ENCODE measurements at regions not wholly inside any gene's neighbourhood (a gene's known extent, or its start where the extent isn't known, plus 50 kb on each side); places are given as distances from the start of the nearest gene placed in this dataset.

DNA sequence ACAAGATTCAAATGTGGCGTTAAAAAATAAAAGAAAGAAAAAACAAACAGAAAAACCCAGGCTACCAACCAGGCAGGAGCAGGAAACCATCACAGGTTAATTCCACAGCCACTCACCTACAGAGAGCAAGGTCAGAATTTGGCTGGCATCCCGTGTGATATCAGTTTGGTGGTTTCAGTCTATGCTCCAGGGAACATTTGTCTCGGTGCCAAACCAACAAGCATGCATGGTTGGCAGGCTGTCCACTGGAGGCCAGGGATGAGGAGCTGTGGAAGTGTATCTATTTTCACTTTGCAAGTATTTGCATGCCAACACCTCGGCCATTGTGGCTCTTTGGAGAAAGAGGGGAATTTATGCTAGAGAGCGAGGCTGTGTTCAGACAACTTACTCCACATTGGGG, 53.1 kb upstream of the PROX1 start:
- TF ChIP-seq, protein P1, sequence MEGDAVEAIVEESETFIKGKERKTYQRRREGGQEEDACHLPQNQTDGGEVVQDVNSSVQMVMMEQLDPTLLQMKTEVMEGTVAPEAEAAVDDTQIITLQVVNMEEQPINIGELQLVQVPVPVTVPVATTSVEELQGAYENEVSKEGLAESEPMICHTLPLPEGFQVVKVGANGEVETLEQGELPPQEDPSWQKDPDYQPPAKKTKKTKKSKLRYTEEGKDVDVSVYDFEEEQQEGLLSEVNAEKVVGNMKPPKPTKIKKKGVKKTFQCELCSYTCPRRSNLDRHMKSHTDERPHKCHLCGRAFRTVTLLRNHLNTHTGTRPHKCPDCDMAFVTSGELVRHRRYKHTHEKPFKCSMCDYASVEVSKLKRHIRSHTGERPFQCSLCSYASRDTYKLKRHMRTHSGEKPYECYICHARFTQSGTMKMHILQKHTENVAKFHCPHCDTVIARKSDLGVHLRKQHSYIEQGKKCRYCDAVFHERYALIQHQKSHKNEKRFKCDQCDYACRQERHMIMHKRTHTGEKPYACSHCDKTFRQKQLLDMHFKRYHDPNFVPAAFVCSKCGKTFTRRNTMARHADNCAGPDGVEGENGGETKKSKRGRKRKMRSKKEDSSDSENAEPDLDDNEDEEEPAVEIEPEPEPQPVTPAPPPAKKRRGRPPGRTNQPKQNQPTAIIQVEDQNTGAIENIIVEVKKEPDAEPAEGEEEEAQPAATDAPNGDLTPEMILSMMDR (IDR thresholded peaks at IDR 0.05; ENCODE audit: poor library complexity), result no peak
- no peak for TF ChIP-seq EZH2phosphoT487 (IDR thresholded peaks at IDR 0.05; ENCODE audit: low read depth, severe bottlenecking, unreplicated experiment)
- TF ChIP-seq EZH2 (IDR thresholded peaks at IDR 0.05; ENCODE audit: borderline replicate concordance), result no peak

All from hepatocyte (in vitro differentiated cells).